Stimulated activated CD4-positive, alpha-beta T cell treated with anti-CD3 and anti-CD28 coated beads, Interleukin-1b, Interleukin-23, amount 100 ng/mL, for 4 hours (primary cell): ENCODE measurements at regions not wholly inside any gene's neighbourhood (a gene's known extent, or its start where the extent isn't known, plus 50 kb on each side); places are given as distances from the start of the nearest gene placed in this dataset.

ENCODE experiments used
- DNase-seq, 2 donors: peaks; one replicate each; pipeline ENCODE4 v3.0.0-alpha.2; 2020; ENCODE audit warnings: low read depth in 2 of 2

GRCh38 chrX:39946822-39947221 is 150.9 kb downstream of the BCOR start:
- no peak for DNase-seq

GRCh38 chrX:39948582-39948981 is 149.2 kb downstream of the BCOR start:
- no peak for DNase-seq

GRCh38 chrX:39950018-39950688 is 147.6 kb downstream of the BCOR start:
- DNase-seq: no peak

DNA sequence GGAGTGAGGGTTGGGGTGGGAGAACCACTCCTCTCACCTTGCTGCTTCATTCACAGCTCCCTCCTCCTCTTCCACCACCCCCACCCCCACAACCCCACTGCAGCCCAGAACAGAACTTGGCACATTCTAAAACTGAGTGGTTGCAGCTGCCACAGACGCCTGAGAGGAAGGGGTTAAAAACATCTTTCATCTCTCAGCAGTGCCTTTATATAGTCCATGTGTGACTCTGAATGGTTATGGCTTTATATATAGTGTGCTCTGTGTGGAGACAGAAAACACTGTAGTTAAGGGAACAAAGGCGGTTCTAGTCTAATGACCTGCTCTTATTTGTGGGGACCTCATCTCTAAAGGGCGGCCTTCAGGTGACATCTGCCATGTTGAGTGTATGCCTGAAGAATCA is 144.8 kb downstream of the BCOR start:
- DNase-seq: no peak

- no peak for DNase-seq
Observed at GRCh38 chrX:39953879-39954278, 143.9 kb downstream of the BCOR start.

- DNase-seq: no peak
Observed at GRCh38 chrX:39954851-39955250, 142.9 kb downstream of the BCOR start.

DNA sequence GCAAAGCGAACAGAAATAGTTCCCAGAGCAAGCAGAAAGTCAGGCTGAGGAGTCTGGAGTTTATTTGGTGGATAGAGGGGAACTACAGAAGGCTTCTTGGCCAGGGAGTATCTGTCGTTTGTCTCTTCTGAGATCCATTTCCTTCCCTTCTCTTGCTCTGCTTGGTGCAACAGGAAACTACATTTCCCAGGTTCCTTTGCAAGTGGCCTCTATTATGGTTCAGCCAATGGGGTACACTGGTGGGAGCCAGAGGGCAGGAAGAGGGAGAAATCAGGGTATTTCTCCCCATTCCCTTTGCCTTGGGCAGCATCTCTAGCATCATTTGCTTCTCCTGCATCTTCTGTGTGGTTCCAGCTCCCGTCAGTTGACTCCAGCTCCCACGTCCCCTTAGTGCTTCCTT is 142.1 kb downstream of the BCOR start:
- DNase-seq: no peak

DNA sequence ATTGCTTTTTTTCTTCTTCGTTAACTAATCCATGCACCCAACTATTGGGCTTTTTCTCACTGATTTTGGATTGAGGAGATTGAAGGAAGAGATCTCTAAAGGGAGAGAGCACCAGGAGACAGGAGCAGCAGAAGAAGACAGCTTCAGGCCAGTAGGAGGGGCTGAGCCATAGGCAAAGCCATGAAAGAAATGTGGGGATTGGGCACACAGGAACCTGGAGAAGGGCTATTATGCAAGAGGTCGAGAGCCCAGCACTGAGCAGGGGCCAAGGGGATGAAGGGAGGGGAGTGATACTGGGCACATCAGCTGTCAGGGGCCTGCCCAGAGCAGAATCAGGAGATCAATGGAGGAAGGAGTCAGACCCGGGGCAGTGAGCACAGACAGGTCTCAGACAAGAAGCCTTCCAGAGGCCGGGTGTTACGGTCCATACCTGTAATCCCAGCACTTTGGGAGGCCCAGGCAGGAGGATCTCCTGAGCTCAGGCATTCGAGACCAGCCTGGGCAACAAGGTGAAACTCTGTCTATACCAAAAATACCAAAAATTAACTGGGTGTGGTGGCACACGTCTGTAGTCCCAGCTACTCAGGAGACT is 140.9 kb downstream of the BCOR start:
- DNase-seq: no peak

DNA sequence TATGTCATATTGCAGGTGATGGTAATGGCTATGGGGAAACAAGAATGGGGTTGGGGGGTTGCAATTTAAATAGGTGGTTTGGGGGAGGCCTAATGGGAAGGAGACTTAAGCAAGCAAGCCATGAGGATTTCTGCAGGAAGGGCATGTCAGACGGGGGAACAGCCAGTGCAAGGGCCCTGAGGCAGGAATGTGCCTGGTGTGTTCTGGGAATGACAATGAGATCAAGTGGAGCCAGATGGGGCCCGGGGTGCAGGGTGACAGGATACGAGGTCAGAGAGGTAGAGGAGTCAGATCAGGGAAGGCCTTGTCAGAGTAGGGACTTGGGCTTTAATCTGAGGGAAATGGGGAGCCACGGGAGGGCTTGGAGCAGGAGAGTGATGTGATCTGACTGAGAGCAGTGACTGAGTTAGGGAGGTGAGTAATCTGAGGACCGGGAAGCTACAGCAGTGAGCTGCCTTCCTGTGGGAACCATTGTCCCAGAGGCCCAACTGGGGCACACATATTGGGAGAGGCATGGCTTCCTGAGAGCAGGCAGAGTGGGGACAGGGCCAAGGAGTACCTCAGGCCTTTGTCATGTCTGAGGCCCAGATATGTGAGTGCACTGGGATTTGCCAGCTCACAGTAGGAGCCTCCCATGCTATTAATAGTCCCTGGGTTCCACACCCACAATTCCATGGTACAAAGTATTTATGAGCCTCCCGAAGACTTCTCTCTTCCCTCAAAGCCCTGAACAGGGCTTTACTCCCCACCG is 139.8 kb downstream of the BCOR start:
- no peak for DNase-seq

DNA sequence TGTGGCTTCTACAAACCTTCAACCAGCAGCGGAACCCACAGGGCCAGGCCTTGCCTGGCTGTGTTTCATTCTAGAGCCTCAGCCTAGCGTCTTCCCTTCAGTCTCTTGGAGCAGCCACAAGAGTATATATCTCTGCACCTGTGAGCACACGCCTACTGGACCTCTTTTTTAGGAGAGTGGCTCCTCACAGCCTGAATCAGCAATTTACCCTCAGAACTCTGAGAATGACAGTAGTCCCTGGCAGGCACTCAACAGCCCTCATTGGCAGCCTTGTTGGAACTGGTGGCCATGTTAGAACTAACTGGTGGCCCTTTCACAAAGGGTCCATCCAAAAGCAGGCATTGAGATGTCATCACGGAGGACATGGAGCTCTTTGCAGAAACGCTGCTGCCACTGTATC is 138.9 kb downstream of the BCOR start:
- DNase-seq: no peak

- DNase-seq: no peak
Observed at GRCh38 chrX:39960219-39960618, 137.5 kb downstream of the BCOR start.

DNA sequence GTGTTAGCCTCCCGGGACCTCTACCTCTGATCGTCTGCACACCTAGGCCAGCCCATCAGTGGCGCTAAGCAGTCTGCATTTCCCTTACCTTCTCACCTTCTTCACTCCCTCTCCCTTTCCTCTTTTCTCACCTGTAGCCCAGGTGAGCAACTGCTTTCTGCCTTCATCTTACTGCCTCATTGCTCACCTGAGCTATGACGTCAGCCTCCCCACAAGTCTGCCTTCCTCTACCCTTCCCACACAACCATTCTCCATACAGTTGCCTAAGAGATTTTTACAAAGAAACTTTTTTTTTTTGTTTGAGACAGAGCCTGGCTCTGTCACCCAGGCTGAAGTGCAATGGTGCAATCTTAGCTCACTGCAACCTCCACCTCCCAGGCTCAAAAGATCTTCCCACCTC is 136.3 kb downstream of the BCOR start:
- no peak for DNase-seq

GRCh38 chrX:39965051-39965573 is 132.6 kb downstream of the BCOR start:
- DNase-seq: no peak

GRCh38 chrX:39966176-39966575 is 131.6 kb downstream of the BCOR start:
- DNase-seq: no peak

- no peak for DNase-seq
Observed at GRCh38 chrX:39967348-39967747, 130.4 kb downstream of the BCOR start.

GRCh38 chrX:39969099-39969818 is 128.5 kb downstream of the BCOR start:
- DNase-seq: no peak

GRCh38 chrX:39969819-39970504 is 127.8 kb downstream of the BCOR start:
- no peak for DNase-seq

DNA sequence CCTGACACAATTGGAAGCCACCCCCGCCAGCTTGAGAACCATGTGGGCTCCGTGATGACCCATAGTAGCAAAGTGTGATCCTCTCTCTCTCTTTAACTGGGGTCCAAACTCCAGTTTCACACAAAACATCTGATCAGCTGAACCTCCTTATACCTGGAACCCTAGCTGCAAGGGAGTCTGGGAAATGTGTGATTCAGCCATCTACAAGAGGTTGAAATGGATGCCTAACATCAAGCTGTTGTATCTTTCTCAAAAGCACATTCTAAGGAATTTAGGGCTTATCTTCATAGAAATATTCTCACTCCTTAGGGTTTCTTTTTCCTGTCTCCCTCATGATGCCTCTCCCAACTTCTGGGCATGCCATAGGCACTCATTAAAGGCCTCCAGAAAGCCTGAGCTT is 126.0 kb downstream of the BCOR start:
- no peak for DNase-seq

DNA sequence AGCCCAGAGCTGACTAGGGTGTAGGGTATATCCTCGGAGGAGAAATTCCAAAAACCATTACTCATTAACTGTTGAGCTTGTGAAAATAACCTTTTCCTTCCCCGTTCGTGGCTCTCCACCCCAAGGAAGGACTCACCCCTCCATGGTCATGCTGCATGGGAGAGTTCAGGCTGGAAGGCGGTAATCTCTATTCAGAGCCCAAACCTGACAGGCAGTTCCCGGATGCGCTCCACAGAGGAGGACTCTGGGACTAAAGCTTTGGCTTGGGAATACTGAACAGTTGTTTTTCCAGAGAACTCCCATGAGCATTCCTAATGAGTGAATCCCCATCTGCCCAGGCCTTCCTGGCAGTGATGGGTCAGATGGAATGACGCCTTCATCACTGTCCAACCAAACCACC is 125.4 kb downstream of the BCOR start:
- no peak for DNase-seq

DNA sequence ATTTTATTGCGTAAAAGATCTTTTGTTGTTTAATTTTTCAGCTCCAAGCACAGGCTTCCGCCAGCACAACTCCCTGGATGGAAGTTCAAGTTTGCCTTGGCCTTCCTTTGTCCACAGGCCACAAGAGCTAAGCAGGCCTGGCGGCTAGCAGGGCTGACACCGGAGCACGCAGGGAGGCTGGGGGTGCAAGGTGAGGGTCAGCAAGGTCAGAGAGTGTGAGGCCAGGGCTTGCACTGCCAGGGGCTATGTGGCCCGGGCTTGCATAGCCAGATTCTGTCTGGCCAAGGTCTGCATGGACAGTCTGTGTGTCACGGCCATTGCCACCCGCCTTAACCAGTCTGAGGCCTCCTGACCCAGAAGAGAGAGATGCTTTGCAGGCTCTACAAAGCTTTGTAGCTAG is 123.9 kb downstream of the BCOR start:
- DNase-seq: no peak

DNA sequence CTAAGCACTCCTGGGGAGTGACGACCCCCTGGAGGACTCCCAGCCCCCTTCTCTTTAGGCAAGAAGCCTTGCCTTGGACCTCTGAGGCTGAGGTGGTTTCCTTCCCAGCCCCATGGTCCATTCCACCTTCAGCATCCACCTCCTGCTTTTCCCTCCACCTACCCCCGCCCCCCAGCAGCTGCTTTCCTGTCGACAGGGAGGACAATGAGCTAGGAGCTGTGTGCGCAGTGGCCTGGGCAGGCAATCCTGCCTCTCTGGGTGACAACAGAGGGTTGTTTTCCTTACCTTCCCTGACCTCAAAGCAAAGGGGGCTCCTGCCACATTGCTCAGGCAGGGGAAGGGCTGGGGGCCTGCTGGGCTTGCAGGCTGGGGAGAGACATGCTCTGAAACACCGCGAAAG is 123.5 kb downstream of the BCOR start:
- DNase-seq: no peak
